ENCODE measurements at regions not wholly inside any gene's neighbourhood (a gene's known extent, or its start where the extent isn't known, plus 50 kb on each side); places are given as distances from the start of the nearest gene placed in this dataset.

DNA sequence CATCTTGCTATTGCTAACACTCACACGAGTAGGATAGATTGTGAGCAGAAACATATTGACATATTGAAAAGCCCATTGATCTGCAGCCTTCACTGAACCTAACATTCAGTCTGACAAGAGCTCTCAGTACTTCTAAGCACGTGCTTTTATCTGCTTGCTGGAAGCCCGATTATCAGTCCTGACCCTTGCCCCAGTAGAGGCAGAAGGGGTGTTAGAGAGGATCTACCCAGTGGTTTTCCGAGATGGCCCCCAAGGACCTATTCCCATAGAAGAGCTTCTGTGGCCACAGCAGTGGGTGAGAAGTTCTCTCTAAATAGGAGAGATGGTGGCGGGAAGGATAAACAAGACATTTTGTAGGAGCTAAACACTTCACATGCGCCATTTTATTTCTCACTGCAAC lies 290.9 kb upstream of the MAF start:
- no peak overlapping the region for H3K4me3 ChIP-seq (ENCODE audit: low read length)
- H3K4me1 ChIP-seq (ENCODE audit: control insufficient read depth, low read length): no peaks in the 10 kb centered on the region
- no peak for TF ChIP-seq EZH2phosphoT487 (IDR thresholded peaks at IDR 0.05; ENCODE audit: borderline replicate concordance, low read length)
- TF ChIP-seq, protein P1, sequence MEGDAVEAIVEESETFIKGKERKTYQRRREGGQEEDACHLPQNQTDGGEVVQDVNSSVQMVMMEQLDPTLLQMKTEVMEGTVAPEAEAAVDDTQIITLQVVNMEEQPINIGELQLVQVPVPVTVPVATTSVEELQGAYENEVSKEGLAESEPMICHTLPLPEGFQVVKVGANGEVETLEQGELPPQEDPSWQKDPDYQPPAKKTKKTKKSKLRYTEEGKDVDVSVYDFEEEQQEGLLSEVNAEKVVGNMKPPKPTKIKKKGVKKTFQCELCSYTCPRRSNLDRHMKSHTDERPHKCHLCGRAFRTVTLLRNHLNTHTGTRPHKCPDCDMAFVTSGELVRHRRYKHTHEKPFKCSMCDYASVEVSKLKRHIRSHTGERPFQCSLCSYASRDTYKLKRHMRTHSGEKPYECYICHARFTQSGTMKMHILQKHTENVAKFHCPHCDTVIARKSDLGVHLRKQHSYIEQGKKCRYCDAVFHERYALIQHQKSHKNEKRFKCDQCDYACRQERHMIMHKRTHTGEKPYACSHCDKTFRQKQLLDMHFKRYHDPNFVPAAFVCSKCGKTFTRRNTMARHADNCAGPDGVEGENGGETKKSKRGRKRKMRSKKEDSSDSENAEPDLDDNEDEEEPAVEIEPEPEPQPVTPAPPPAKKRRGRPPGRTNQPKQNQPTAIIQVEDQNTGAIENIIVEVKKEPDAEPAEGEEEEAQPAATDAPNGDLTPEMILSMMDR (IDR thresholded peaks at IDR 0.05; ENCODE audit: low read depth, low read length, poor library complexity, severe bottlenecking): no peak
- H3F3A ChIP-seq (ENCODE audit: control insufficient read depth, insufficient read depth): no peaks in the 10 kb centered on the region
- H3K79me2 ChIP-seq (ENCODE audit: control insufficient read depth, low read length): no peaks in the 10 kb centered on the region
- no peaks in the 10 kb centered on the region for H3K9me2 ChIP-seq (replicated peaks; ENCODE audit: control insufficient read depth, low read length)
- no peaks in the 10 kb centered on the region for H3K27me3 ChIP-seq (ENCODE audit: control insufficient read depth, low read length)
- no peaks in the 10 kb centered on the region for H3K36me3 ChIP-seq (ENCODE audit: control insufficient read depth, low read length)
- H3K4me2 ChIP-seq (ENCODE audit: low read length): no peak overlapping the region
- H3K27ac ChIP-seq (ENCODE audit: low read depth, low read length): no peak overlapping the region
- no peaks in the 10 kb centered on the region for H3K9me3 ChIP-seq (ENCODE audit: control insufficient read depth, insufficient read depth, low read length)
- no peaks in the 10 kb centered on the region for H4K20me1 ChIP-seq (ENCODE audit: control insufficient read depth, insufficient read depth, low read depth, low read length)

DNA sequence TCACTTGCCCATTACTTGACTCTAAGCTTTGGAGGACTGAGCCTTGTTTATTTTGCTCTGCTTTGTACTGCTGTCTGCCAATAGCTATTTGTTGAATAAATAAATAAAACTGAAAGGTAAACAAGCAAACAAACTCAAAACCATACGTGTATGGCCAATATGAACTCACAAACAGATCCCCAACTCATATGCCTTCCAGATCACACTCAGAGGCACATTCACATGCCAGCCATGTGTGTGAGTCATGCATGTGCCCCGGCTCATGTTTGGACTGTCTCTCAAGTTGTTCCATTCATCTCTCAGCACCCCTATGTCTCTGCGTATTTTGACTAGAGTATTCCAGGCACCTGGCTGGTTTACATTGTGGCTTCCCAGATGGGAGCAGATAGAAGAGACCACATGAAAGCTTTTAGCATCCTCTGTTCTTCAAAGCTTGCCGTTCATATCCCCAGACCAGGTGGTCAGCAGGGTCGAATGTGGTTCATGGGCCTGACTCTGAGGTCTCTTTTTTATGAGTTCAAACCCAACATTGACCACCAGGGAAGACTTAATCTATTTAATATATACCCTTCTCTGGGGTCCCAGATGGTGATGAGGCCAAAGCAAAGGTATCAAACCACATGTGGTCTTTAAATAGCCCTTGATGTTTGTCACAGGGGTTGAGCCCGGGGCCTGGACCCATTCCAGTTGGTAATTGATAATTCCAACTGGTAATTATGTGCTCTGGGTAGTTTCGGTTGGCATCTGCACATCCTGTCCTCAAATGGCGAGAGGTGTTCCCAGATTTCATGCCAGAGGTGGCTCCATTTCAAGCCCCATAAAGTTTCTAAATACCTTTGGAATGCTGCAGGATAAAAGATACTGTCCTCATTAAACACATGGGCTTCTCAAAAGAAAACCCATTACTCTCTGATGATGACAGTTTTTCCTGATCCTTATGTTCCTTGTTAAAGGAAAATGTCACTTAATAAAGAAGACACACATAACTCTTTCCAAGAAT lies 287.3 kb upstream of the MAF start:
- H3K9me2 ChIP-seq (replicated peaks; ENCODE audit: control insufficient read depth, low read length): no peaks in the 10 kb centered on the region
- H3K27ac ChIP-seq (ENCODE audit: low read depth, low read length): no peak overlapping the region
- H3K4me3 ChIP-seq (ENCODE audit: low read length): no peak overlapping the region
- no peaks in the 10 kb centered on the region for H4K20me1 ChIP-seq (ENCODE audit: control insufficient read depth, insufficient read depth, low read depth, low read length)
- no peaks in the 10 kb centered on the region for H3K9me3 ChIP-seq (ENCODE audit: control insufficient read depth, insufficient read depth, low read length)
- H3K4me2 ChIP-seq (ENCODE audit: low read length): no peak overlapping the region
- no peaks in the 10 kb centered on the region for H3K79me2 ChIP-seq (ENCODE audit: control insufficient read depth, low read length)
- H3F3A ChIP-seq (ENCODE audit: control insufficient read depth, insufficient read depth): no peaks in the 10 kb centered on the region
- H3K36me3 ChIP-seq (ENCODE audit: control insufficient read depth, low read length): no peaks in the 10 kb centered on the region
- TF ChIP-seq EZH2phosphoT487 (IDR thresholded peaks at IDR 0.05; ENCODE audit: borderline replicate concordance, low read length): no peak
- TF ChIP-seq, protein P1 (IDR thresholded peaks at IDR 0.05; ENCODE audit: low read depth, low read length, poor library complexity, severe bottlenecking): no peak
- H3K27me3 ChIP-seq (ENCODE audit: control insufficient read depth, low read length): no peaks in the 10 kb centered on the region
- no peaks in the 10 kb centered on the region for H3K4me1 ChIP-seq (ENCODE audit: control insufficient read depth, low read length)

DNA sequence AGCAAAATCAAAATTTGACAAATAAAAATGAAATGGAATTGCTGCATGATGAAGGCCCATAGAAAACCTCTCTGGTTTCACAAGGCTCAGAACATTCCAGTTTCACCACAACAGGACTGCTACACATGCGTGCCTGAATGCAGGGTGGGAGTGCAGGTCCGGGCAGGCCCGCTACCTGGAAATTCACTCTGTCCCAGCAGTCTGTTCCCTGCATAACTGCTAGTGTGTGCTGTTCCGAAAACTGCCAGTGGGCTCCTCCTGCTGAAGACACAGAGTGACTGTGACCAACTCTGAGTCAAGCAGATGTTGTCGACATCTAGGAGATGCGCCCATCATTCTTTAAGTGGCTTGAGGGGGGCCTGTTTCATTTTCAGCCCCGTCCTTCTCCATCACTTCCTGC lies 284.8 kb upstream of the MAF start:
- H3K4me2 ChIP-seq (ENCODE audit: low read length): no peak overlapping the region
- no peaks in the 10 kb centered on the region for H3K27me3 ChIP-seq (ENCODE audit: control insufficient read depth, low read length)
- TF ChIP-seq, protein P1 (IDR thresholded peaks at IDR 0.05; ENCODE audit: low read depth, low read length, poor library complexity, severe bottlenecking): no peak
- no peak for TF ChIP-seq EZH2phosphoT487 (IDR thresholded peaks at IDR 0.05; ENCODE audit: borderline replicate concordance, low read length)
- H3K36me3 ChIP-seq (ENCODE audit: control insufficient read depth, low read length): no peaks in the 10 kb centered on the region
- no peaks in the 10 kb centered on the region for H3K9me2 ChIP-seq (replicated peaks; ENCODE audit: control insufficient read depth, low read length)
- H3F3A ChIP-seq (ENCODE audit: control insufficient read depth, insufficient read depth): no peaks in the 10 kb centered on the region
- no peaks in the 10 kb centered on the region for H3K79me2 ChIP-seq (ENCODE audit: control insufficient read depth, low read length)
- no peaks in the 10 kb centered on the region for H3K4me1 ChIP-seq (ENCODE audit: control insufficient read depth, low read length)
- H3K9me3 ChIP-seq (ENCODE audit: control insufficient read depth, insufficient read depth, low read length): no peaks in the 10 kb centered on the region
- no peak overlapping the region for H3K27ac ChIP-seq (ENCODE audit: low read depth, low read length)
- no peaks in the 10 kb centered on the region for H4K20me1 ChIP-seq (ENCODE audit: control insufficient read depth, insufficient read depth, low read depth, low read length)
- H3K4me3 ChIP-seq (ENCODE audit: low read length): no peak overlapping the region

Data from DOHH2 (cell line).